ENCODE measurements at regions not wholly inside any gene's neighbourhood (a gene's known extent, or its start where the extent isn't known, plus 50 kb on each side); places are given as distances from the start of the nearest gene placed in this dataset.

GRCh38 chr3:34852844-34853439 is 786.4 kb upstream of the ARPP21 start:
- Histone ChIP-seq H3K36me3 (no peaks in the 10 kb centered on the region), H3K4me3 (ENCODE audit: low read depth, low read length) (no peak overlapping the region), H3K27ac (no peak overlapping the region), H3K9me3 (ENCODE audit: severe bottlenecking) (no peaks in the 10 kb centered on the region), H3K27me3 (ENCODE audit: insufficient read depth, low read depth, severe bottlenecking) (no peaks in the 10 kb centered on the region)
- no peak for TF ChIP-seq CTCF (IDR thresholded peaks at IDR 0.05; ENCODE audit: low read depth, low read length)
- DNase-seq, result no peak

- H3K36me3 ChIP-seq, result no peaks in the 10 kb centered on the region
- no peak overlapping the region for H3K4me3 ChIP-seq (ENCODE audit: low read depth, low read length)
- peak overlapping the region; percentile 62 for H3K27ac ChIP-seq
- no peaks in the 10 kb centered on the region for H3K27me3 ChIP-seq (ENCODE audit: insufficient read depth, low read depth, severe bottlenecking)
- no peak for TF ChIP-seq CTCF (IDR thresholded peaks at IDR 0.05; ENCODE audit: low read depth, low read length)
- DNase-seq, result no peak
- H3K9me3 ChIP-seq (ENCODE audit: severe bottlenecking), result no peaks in the 10 kb centered on the region
Observed at GRCh38 chr3:34856081-34856947, 783.0 kb upstream of the ARPP21 start.

GRCh38 chr3:34858067-34858660 is 781.2 kb upstream of the ARPP21 start:
- no peak for DNase-seq
- no peak for TF ChIP-seq CTCF (IDR thresholded peaks at IDR 0.05; ENCODE audit: low read depth, low read length)
- Histone ChIP-seq H3K4me3 (ENCODE audit: low read depth, low read length) (no peak overlapping the region), H3K27me3 (ENCODE audit: insufficient read depth, low read depth, severe bottlenecking) (no peaks in the 10 kb centered on the region), H3K27ac (no peak overlapping the region), H3K36me3 (no peaks in the 10 kb centered on the region), H3K9me3 (ENCODE audit: severe bottlenecking) (no peaks in the 10 kb centered on the region)

- Histone ChIP-seq H3K9me3 (ENCODE audit: severe bottlenecking) (no peaks in the 10 kb centered on the region), H3K27ac (no peak overlapping the region), H3K4me3 (ENCODE audit: low read depth, low read length) (no peak overlapping the region), H3K27me3 (ENCODE audit: insufficient read depth, low read depth, severe bottlenecking) (no peaks in the 10 kb centered on the region), H3K36me3 (no peaks in the 10 kb centered on the region)
- no peak for TF ChIP-seq CTCF (IDR thresholded peaks at IDR 0.05; ENCODE audit: low read depth, low read length)
- no peak for DNase-seq
Observed at GRCh38 chr3:34859746-34860145, 779.6 kb upstream of the ARPP21 start.

GRCh38 chr3:34862456-34862855 is 776.9 kb upstream of the ARPP21 start:
- Histone ChIP-seq H3K36me3 (no peaks in the 10 kb centered on the region), H3K27me3 (ENCODE audit: insufficient read depth, low read depth, severe bottlenecking) (no peaks in the 10 kb centered on the region), H3K4me3 (ENCODE audit: low read depth, low read length) (no peak overlapping the region), H3K9me3 (ENCODE audit: severe bottlenecking) (no peaks in the 10 kb centered on the region), H3K27ac (no peak overlapping the region)
- peak; percentile 15 for DNase-seq
- no peak for TF ChIP-seq CTCF (IDR thresholded peaks at IDR 0.05; ENCODE audit: low read depth, low read length)

Measured in WERI-Rb-1 (cell line).